ENCODE measurements at regions not wholly inside any gene's neighbourhood (a gene's known extent, or its start where the extent isn't known, plus 50 kb on each side); places are given as distances from the start of the nearest gene placed in this dataset.

DNA sequence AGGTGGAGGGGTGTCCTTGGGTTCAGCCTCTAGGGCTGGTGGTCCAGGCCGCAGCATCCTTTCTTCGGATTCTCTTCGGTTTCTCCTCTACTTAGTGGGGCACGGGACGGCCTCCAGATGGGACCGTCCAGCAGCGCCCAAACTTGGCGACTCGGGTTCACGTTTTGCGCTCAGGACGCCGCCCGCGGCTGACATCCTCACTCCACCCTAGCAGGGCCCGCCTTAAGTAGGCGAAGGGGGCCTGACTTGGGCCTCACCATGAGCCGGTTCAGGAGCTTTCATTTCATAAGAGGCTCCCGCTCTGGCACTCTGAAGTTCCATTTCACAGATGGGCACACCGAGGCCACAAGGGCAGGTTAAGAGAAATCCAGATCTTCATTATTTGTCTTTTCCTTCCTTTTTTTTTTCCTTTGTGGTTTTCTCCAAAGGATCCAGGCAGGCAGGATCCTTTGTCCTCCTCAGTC is 141.2 kb downstream of the SEC14L1 start:
- Histone ChIP-seq H3K4me1 (ENCODE audit: insufficient read depth, poor library complexity, severe bottlenecking) (peaks cover 32% of the 10 kb centered on the region), H3K27ac (ENCODE audit: poor library complexity, severe bottlenecking) (peak overlapping the region; percentile 97)

DNA sequence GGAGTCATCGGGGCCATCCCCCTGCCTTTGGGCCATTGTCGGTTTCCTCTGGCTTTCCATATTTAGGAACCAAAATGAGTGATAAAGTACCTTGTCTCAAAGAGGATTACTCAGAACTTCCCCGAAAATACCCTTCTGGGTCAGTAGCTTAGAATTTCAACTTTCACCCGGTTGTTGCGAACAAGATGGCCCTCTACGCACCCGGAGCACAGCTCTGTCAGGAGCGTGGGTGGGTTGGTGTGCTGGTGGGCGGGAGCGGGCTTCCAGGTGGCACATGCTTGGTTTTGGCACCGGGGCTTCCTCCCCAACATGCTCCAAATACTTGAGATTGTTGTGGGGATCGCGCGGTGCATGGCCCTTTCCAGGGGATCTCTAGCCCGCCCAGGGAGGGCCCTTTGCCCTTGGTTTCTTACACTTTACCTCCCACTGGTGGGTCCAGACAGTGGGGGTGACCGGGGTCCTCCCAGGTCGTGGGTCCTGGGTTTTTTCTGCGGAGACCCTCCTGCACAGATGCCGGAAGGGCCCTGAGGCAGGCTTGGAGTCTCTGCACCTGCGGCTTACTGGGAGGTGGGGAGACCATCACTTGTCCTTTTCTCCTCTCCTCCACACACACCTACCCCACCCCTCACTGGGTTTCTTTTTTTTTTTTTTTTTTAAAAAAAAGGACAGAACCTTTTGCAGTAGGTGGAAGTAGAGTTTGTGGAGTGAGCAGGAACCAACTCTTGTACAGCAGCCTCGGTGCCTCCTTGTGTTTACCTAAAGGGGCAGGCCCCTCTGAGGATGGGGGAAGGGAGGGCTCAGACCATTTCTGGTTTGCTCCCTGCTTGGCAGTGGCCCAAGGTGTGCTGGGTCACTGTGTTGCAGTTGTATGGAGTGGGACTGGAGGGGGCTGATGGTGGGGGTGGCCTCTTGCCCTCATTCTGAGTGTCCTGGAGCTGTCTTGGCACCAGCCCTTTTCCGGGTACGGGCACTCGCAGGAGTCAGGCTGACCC is 142.1 kb downstream of the SEC14L1 start:
- Histone ChIP-seq H3K27ac (ENCODE audit: poor library complexity, severe bottlenecking) (peak overlapping the region; percentile 97), H3K27me3 (ENCODE audit: insufficient read depth, poor library complexity, severe bottlenecking) (no peaks in the 10 kb centered on the region), H3K9me3 (ENCODE audit: severe bottlenecking) (no peaks in the 10 kb centered on the region), H3K4me3 (ENCODE audit: severe bottlenecking) (peak overlapping the region; percentile 90), H3K4me1 (ENCODE audit: insufficient read depth, poor library complexity, severe bottlenecking) (peaks cover 39% of the 10 kb centered on the region), H3K36me3 (ENCODE audit: low read depth) (peaks cover 24% of the 10 kb centered on the region)
- no peak for TF ChIP-seq CTCF (IDR thresholded peaks at IDR 0.05; ENCODE audit: poor library complexity, severe bottlenecking)
- no peak for DNase-seq (ENCODE audit: low spot score)
- ATAC-seq (ENCODE audit: low read depth), result no peak

More for the DNA sequence above, 141.2 kb downstream of the SEC14L1 start:
- ATAC-seq (ENCODE audit: low read depth) (no peak), DNase-seq (ENCODE audit: low spot score) (no peak)
- H3K4me3 ChIP-seq (ENCODE audit: severe bottlenecking), result peak overlapping the region; percentile 90
- no peaks in the 10 kb centered on the region for H3K9me3 ChIP-seq (ENCODE audit: severe bottlenecking)
- H3K36me3 ChIP-seq (ENCODE audit: low read depth), result peaks cover 24% of the 10 kb centered on the region
- no peak for TF ChIP-seq CTCF (IDR thresholded peaks at IDR 0.05; ENCODE audit: poor library complexity, severe bottlenecking)
- H3K27me3 ChIP-seq (ENCODE audit: insufficient read depth, poor library complexity, severe bottlenecking), result no peaks in the 10 kb centered on the region

- Histone ChIP-seq H3K27ac (ENCODE audit: poor library complexity, severe bottlenecking) (peak overlapping the region; percentile 97), H3K27me3 (ENCODE audit: insufficient read depth, poor library complexity, severe bottlenecking) (no peaks in the 10 kb centered on the region), H3K36me3 (ENCODE audit: low read depth) (peaks cover 24% of the 10 kb centered on the region), H3K4me3 (ENCODE audit: severe bottlenecking) (no peak overlapping the region), H3K9me3 (ENCODE audit: severe bottlenecking) (no peaks in the 10 kb centered on the region), H3K4me1 (ENCODE audit: insufficient read depth, poor library complexity, severe bottlenecking) (peaks cover 40% of the 10 kb centered on the region)
- no peak for ATAC-seq (ENCODE audit: low read depth)
- no peak for TF ChIP-seq CTCF (IDR thresholded peaks at IDR 0.05; ENCODE audit: poor library complexity, severe bottlenecking)
- no peak for DNase-seq (ENCODE audit: low spot score)
Measured at GRCh38 chr17:77284023-77284617, 143.4 kb downstream of the SEC14L1 start.

DNA sequence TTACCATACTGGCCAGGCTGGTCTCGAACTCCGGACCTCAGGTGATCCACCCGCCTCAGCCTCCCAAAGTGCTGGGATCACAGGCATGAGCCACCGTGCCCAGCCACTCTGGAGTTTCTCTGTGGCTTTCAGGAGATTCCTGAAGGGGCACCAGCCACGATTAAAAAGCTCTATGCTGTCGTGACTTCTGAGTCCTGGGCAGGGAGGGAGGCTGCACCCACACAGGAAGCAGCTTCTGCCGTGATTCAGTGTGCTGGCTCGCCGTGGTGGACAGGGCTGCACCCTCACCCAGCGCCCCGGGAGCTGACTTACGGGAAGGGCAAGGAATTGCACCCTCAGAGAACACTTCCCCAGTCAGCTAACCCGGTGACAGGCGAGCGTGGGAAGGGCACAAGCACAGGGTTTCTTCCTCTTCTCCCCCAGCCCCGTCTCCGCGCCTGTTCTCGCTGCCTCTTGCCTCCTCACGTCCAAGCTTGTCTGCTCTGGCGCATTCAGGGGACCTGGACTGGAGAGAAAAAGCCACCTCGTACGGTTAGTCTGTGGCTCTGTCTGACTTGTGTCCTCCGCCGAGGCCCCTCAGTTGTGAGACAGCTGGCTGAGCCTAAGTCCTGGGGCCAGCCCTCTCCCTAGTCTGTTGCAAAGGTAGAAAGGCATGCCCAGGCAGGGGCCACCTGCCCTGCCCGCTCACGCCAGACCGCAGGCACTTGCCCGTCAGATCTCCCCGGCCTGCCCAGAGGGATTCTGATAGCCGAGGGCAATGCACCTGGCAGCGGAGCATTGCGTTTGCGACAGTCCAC is 145.0 kb downstream of the SEC14L1 start:
- peaks cover 37% of the 10 kb centered on the region for H3K4me1 ChIP-seq (ENCODE audit: insufficient read depth, poor library complexity, severe bottlenecking)

More for the DNA sequence above, 145.0 kb downstream of the SEC14L1 start:
- peak; percentile 48 for ATAC-seq (ENCODE audit: low read depth)
- H3K36me3 ChIP-seq (ENCODE audit: low read depth), result peaks cover 35% of the 10 kb centered on the region
- peak overlapping the region; percentile 97 for H3K27ac ChIP-seq (ENCODE audit: poor library complexity, severe bottlenecking)
- no peaks in the 10 kb centered on the region for H3K27me3 ChIP-seq (ENCODE audit: insufficient read depth, poor library complexity, severe bottlenecking)
- no peak for TF ChIP-seq CTCF (IDR thresholded peaks at IDR 0.05; ENCODE audit: poor library complexity, severe bottlenecking)
- peak; percentile 98 for DNase-seq (ENCODE audit: low spot score)
- H3K9me3 ChIP-seq (ENCODE audit: severe bottlenecking), result no peaks in the 10 kb centered on the region
- H3K4me3 ChIP-seq (ENCODE audit: severe bottlenecking), result peak overlapping the region; percentile 11

Data from RWPE2 (cell line).